Transverse colon (tissue), 4 donors: ENCODE measurements at regions not wholly inside any gene's neighbourhood (a gene's known extent, or its start where the extent isn't known, plus 50 kb on each side); places are given as distances from the start of the nearest gene placed in this dataset.

Experiments used
- DNase-seq: peaks from one replicate; pipeline ENCODE4 v3.0.0-alpha.2; 2019
- H3K27ac ChIP-seq, 4 donors: fragments of 200-600 bp; sonication (generic); 2 replicates each; pipeline ENCODE4 v1.5.1; 2016 to 2018; ENCODE audit warnings: inconsistent platforms in 4 of 4
- H3K27me3 ChIP-seq: fragments of 200-600 bp; sonication (generic); 2 replicates; pipeline ENCODE4 v1.5.1; 2017; ENCODE audit warnings: inconsistent platforms
- H3K36me3 ChIP-seq, 4 donors: fragments of 200-600 bp; sonication (generic); 2 replicates each; pipeline ENCODE4 v1.5.1; 2017 to 2019; ENCODE audit warnings: inconsistent platforms in 4 of 4
- H3K4me1 ChIP-seq, 4 donors: fragments of 200-600 bp; sonication (generic); 2 replicates each; pipeline ENCODE4 v1.5.1; 2017 to 2020; ENCODE audit warnings: inconsistent platforms in 4 of 4
- H3K4me3 ChIP-seq, 4 donors: fragments of 200-600 bp; sonication (generic); 1 replicate in 1 of 4; 2 replicates in 3 of 4; pipeline versions ENCODE4 v1.5.1 to v1.6.1; 2017 to 2019; ENCODE audit warnings: inconsistent platforms in 4 of 4
- H3K9me3 ChIP-seq, 2 donors: fragments of 200-600 bp; sonication (generic); 2 replicates each; pipeline ENCODE4 v1.5.1; 2017 to 2019; ENCODE audit warnings: inconsistent platforms in 2 of 2
- EP300 ChIP-seq: sonication (generic); formaldehyde crosslinking; IDR thresholded peaks from one replicate; pipeline ENCODE4 v1.6.1; 2017; ENCODE audit warnings: antibody characterized with exemption, low read depth
- POLR2A ChIP-seq: fragments of 450-650 bp; IDR thresholded peaks from one replicate; pipeline ENCODE4 v1.6.1; 2016; ENCODE audit warnings: antibody characterized with exemption, mild to moderate bottlenecking, moderate library complexity
- POLR2AphosphoS5 ChIP-seq, 3 donors: sonication (generic); formaldehyde crosslinking; IDR thresholded peaks; one replicate each; pipeline ENCODE4 v1.6.1; 2016; ENCODE audit warnings: antibody characterized with exemption in 3 of 3
- WGBS, 2 donors: methylation state at CpG; one replicate each; pipeline ENCODE4 v1.1.5; 2018; ENCODE audit warnings: low coverage in 1 of 2; 5-methylcytosine and 5-hydroxymethylcytosine counted together
- in situ Hi-C, 4 donors: fragments of 200-750 bp; cut with MboI; loops; one replicate each; pipeline versions ENCODE4 v1.15.0 to v1.15.1; 2017; ENCODE audit warnings: low sequenced_read_pairs in 3 of 4, low pct_ligation_motif_present in 1 of 4, low pct_unique_long_range_greater_than_20kb in 1 of 4
- intact Hi-C: fragments of 100-400 bp; cut with DNase I; formaldehyde crosslinking; loops from one replicate; pipeline ENCODE4 v1.15.1; 2023; ENCODE audit warnings: low total_unique reads
- TF ChIP-seq, protein P1 (sequence below), 5 experiments: fragments of 200-600 bp in 3 of 5; fragments of 450-650 bp in 2 of 5; sonication (generic) in 3 of 5; IDR thresholded peaks; 1 replicate in 2 of 5; 2 replicates in 3 of 5; pipeline ENCODE4 v1.5.1; 2016 to 2017; ENCODE audit warnings: antibody characterized with exemption in 5 of 5, inconsistent platforms in 3 of 5, mild to moderate bottlenecking in 2 of 5, moderate library complexity in 1 of 5

DNA sequence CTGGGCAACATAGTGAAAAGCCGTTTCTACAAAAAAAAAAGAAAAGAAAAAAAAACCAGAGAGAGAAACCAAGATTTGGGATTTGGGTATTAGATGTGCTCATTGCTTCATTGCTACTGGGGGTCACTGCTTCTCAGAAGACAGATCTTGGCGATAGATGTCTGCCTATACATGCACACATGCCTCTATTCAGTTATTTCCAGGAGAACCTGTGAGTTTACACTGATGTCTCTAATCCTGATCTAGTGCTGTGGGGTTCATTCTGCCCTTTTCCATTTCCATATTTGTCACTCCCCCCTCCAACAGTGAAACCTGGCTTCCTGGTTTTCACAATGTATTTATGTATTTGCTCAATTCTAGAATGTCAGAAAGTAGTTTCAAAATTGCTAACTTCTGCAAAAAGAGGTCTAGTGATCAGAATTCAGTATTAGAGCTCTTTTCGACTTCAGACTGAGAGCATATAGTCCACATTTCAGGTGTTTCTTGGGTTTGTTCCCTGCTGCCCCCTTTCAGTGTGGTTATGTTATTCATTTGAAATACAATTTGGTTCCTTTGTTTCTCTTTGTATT, 111.0 kb downstream of the SLC25A47 start:
- 81 to 89% methylated on average over 3 of the region's 3 CpGs for WGBS, 2 donors
- H3K27me3 ChIP-seq = no peaks in the 10 kb centered on the region
- no peak overlapping the region for H3K27ac ChIP-seq
- no peak overlapping the region for H3K4me3 ChIP-seq
- in situ Hi-C loops = no loop called here
- intact Hi-C loops = no loop called here
- TF ChIP-seq EP300 = no peak
- no peak for TF ChIP-seq POLR2A
- no peak for TF ChIP-seq POLR2AphosphoS5 (IDR thresholded peaks at IDR 0.05)
- TF ChIP-seq, protein P1, sequence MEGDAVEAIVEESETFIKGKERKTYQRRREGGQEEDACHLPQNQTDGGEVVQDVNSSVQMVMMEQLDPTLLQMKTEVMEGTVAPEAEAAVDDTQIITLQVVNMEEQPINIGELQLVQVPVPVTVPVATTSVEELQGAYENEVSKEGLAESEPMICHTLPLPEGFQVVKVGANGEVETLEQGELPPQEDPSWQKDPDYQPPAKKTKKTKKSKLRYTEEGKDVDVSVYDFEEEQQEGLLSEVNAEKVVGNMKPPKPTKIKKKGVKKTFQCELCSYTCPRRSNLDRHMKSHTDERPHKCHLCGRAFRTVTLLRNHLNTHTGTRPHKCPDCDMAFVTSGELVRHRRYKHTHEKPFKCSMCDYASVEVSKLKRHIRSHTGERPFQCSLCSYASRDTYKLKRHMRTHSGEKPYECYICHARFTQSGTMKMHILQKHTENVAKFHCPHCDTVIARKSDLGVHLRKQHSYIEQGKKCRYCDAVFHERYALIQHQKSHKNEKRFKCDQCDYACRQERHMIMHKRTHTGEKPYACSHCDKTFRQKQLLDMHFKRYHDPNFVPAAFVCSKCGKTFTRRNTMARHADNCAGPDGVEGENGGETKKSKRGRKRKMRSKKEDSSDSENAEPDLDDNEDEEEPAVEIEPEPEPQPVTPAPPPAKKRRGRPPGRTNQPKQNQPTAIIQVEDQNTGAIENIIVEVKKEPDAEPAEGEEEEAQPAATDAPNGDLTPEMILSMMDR (IDR thresholded peaks at IDR 0.05) = no peak
- no peak for DNase-seq
- H3K36me3 ChIP-seq = no peaks in the 10 kb centered on the region
- H3K9me3 ChIP-seq = no peaks in the 10 kb centered on the region
- peaks cover 7 to 41% (median 31%) of the 10 kb centered on the region in 4 donors for H3K4me1 ChIP-seq

DNA sequence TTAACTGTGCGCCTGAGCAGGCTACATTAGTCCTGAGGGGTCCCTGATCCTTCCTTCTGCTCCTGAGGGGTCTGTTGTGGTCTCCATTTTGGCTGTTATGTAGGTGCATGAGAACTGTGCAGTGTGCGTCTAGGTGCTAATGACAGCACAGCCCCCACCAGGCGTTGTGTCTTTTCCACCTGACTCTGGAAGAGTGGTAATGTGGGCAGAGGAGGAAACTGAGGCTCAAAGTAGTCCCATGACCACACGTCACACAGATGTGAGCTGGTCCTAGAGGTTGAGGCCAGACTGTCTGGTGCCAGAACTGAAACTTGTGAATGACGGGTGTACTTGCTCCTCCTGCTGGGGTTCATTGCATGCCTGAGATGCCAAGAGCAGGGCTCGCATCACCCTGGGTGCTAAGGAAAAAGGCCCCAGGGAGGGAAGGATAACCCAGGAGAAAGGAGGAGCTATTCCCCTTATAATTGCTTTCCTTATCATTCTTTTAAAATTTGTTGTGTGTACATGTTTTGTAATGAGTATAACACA, 111.8 kb downstream of the SLC25A47 start:
- Histone ChIP-seq H3K9me3 (no peaks in the 10 kb centered on the region), H3K36me3 (no peaks in the 10 kb centered on the region), H3K4me3 (no peak overlapping the region), H3K27me3 (no peaks in the 10 kb centered on the region), H3K27ac (no peak overlapping the region), H3K4me1 (peaks cover 9 to 44% (median 35%) of the 10 kb centered on the region in 4 donors)
- TF ChIP-seq POLR2A (no peak), POLR2AphosphoS5 (IDR thresholded peaks at IDR 0.05) (no peak), EP300 (no peak)
- TF ChIP-seq, protein P1 (IDR thresholded peaks at IDR 0.05) = no peak
- intact Hi-C loops = no loop called here
- 82 to 100% methylated on average over 2 to 6 of the region's 6 CpGs for WGBS, 2 donors
- in situ Hi-C loops = no loop called here
- DNase-seq = no peak

DNA sequence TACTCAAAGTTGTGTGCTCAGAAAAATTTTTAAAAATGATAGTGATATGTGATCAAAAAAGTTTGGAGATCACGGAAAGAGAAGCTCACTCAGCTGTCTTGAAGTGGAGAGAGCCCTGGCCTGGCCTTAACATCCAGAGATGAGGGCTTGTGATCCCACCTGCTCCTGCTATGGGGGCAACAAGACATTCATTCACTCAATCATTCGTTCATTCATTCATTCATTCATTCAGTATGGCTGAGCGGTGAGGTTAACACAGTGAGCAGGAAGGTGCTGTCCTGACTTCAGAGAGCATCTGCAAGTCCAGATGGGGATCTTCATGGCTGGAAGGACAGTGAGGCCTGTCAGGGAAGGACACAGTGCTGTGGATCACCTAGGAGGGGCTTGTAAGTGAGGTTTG, 112.3 kb downstream of the SLC25A47 start:
- intact Hi-C loops = no loop called here
- Histone ChIP-seq H3K4me1 (peaks cover 13 to 49% (median 39%) of the 10 kb centered on the region in 4 donors), H3K27me3 (no peaks in the 10 kb centered on the region), H3K9me3 (no peaks in the 10 kb centered on the region), H3K4me3 (no peak overlapping the region), H3K36me3 (no peaks in the 10 kb centered on the region), H3K27ac (peak overlapping the region in 2 of 4 donors; percentile 61 to 78)
- DNase-seq = no peak
- WGBS, 2 donors = 74 to 100% methylated on average over 2 to 3 of the region's 3 CpGs
- TF ChIP-seq POLR2AphosphoS5 (IDR thresholded peaks at IDR 0.05) (no peak), POLR2A (no peak)
- TF ChIP-seq, protein P1 (IDR thresholded peaks at IDR 0.05) = no peak
- in situ Hi-C loops = no loop called here

DNA sequence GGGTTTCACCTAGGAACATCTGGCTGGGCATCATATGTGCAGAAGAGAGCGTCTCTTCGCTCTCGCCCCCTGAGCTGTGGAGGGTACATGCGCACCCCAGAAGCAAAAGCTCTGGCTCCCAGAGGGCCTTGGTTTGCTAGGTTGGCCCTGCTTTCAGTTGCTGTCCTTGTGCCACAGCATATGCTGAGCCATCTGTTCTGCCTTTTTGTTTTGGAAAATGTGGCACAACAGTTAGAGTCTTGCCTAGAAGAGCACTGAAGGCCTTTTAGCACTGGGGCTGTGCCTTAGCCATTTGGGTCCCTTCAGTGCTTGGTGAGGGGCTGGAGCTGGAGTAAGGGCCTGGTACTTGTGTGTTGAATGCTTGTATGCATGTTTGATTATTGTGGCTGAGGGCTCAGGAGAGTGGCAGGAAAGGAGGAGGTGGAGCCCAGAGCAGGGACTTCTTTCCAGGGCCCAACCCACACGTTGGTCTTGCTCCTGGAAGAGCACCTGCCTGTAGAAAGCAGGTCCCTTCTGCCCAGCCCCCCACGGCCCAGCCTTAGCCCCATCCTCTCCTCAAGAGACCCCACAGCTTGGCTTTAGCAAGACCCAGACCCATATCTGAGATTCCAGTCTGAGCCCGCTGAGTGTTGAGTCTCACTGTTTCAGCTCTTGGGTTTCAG, 113.7 kb downstream of the SLC25A47 start:
- intact Hi-C loops = no loop called here
- TF ChIP-seq, protein P1 (IDR thresholded peaks at IDR 0.05) = no peak
- TF ChIP-seq POLR2AphosphoS5 (IDR thresholded peaks at IDR 0.05) = no peak
- no peak for TF ChIP-seq EP300
- no peak for TF ChIP-seq POLR2A
- 82% methylated on average over 7 of the region's 7 CpGs; no CpG with 5 or more reads in 1 of the 2 donors for WGBS, 2 donors
- H3K4me3 ChIP-seq = no peak overlapping the region
- H3K4me1 ChIP-seq = peaks cover 17 to 63% (median 49%) of the 10 kb centered on the region in 4 donors
- in situ Hi-C loops = no loop called here
- DNase-seq = no peak
- H3K27ac ChIP-seq = peak overlapping the region; percentile 54 to 78 (median 58)
- H3K9me3 ChIP-seq = no peaks in the 10 kb centered on the region
- H3K27me3 ChIP-seq = no peaks in the 10 kb centered on the region
- H3K36me3 ChIP-seq = no peaks in the 10 kb centered on the region
